Activated CD4-positive, alpha-beta T cell treated with anti-CD3 and anti-CD28 coated beads, Interleukin-2, Interleukin-6, amounts not matched to agents 100 ng/mL and 50 ng/mL, durations not matched to agents 16 hours and 8 hours (primary cell): ENCODE measurements at regions not wholly inside any gene's neighbourhood (a gene's known extent, or its start where the extent isn't known, plus 50 kb on each side); places are given as distances from the start of the nearest gene placed in this dataset.

Experiments
- DNase-seq: peaks from one replicate; pipeline ENCODE4 v3.0.0-alpha.2; 2020

DNA sequence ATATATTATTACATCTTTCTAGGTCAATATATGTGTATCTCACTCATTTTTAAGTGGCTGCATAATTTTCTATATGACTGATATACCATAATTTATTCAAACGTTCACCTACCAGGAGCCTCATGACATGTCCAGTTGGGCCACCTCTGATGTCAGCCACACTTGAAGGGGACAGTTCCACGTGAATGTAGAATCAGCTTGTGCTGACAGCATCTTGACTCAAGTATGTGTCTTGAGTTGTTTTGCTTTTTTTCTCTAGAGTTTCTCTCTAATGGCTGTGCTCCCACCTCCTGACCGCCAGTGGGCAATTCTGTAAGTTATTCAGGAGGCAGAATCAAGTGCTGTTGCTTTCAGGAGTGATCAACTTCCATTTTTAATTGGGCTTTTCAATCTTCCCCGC lies 237.9 kb downstream of the NFKBIZ start:
- DNase-seq = no peak

GRCh38 chr3:102089239-102089638 lies 239.9 kb downstream of the NFKBIZ start:
- DNase-seq = no peak

- no peak for DNase-seq
Observed at GRCh38 chr3:102089904-102090720, 240.8 kb downstream of the NFKBIZ start.

DNA sequence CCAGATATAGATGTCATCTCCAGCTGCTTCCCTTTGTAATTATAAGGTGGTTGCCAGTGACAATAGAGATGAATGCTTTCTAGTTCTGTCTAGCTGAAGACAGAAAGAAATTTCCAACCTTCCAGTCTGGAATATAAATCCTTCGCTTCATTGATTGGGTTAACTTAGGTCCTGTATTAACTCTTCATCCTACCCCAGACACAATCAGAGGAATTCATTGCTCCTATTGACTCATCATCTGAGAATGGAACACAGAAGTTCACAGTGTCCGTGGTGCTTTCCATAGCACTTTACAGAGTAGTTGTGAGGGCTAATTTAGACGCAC lies 241.4 kb downstream of the NFKBIZ start:
- DNase-seq = no peak

GRCh38 chr3:102091358-102091757 lies 242.0 kb downstream of the NFKBIZ start:
- DNase-seq = no peak

DNA sequence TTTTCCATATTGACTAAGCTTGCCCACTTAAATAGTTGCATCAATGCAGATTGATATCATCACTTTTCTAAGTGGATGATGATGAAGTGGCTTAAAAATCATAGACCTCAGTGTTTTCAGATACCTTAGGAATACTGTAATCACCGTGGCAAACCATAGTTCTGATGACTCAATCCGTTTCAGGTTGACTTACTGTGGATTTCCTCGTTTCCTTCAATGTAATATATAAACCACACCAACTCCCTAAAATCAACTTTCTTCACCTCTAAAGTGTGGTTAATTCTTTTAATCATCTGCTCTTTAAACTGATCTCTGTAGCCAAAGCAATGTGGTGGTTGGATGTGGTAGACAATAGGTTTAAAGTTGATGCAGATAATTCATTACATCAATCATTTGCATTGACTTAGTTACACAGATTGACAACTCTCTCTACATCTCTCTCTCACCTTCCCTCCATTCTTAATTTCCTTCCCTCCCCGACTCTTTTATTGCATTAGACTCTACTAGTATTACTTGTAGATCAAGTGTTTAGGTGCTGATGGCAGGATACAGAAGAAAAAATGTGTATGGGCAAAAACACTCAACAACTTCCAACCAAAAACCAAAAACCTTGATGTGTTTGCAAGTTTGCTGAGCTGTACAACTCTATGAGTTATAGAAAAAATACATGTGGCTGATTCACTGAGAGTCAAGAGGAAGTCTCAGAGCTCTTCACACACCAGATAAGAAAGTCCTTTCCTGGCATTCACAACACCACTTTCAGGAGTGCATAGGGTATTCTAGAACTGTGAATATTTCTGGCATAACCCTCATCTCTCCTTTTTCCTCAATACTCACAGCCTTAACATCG lies 243.5 kb downstream of the NFKBIZ start:
- DNase-seq = peak; percentile 88

DNA sequence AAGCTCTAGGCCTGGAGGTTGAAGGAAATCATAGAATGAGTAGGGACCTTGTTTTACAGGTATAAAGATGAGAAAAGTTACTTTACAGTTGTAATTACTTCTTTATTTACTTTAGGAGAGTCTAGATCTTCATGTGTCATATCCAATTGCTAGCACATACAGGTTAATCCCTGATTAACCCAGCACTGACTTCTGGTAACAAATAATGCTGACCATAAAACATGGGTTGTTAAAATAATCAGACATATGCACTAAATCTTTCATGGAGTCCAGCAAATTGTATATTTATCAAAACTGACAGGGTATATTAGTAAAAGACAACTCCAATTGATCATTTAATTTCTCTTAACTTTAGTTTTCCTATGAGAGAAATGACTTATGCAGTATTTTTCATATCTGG lies 245.2 kb downstream of the NFKBIZ start:
- no peak for DNase-seq

DNA sequence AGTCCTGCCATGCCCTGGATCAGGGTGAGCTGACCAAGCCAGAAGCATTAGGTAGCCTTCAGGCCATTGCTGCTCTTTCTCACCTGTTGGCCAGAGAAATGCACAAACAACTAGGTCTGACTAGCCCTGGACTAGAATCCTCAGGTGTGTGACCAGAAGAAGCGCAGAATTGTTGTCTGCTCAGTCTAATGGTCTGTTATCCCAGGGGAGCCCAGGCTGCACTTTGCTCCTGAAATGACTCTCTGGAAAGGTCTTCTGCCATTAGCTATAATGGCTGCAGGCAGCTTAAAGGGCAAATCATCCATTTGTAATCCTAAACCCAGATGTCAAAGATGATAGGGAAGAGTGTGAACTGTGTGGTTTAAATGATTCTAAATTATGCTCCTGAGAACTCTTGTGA lies 246.1 kb downstream of the NFKBIZ start:
- DNase-seq = no peak

DNA sequence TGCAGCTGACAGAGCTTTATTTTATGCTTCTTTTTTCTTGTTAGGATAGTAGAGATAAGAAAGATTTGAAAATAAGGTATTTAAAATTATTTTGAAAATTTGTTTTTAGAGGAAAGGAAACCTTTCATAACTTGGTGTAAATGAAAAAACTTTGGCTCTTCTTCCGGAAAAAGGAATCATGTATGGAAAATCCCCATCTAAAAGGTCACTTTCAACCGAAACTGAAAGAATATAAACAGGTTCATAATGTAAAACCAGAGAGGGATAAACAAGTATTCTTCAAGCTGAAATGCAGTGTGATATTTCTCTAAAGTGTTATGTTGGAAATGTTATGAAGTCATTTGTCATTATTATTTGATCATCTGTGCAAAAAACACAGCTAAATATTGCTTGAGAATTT lies 246.8 kb downstream of the NFKBIZ start:
- no peak for DNase-seq

GRCh38 chr3:102098130-102098885 lies 249.0 kb downstream of the NFKBIZ start:
- no peak for DNase-seq

- DNase-seq = no peak
Observed at GRCh38 chr3:102099913-102100312, 250.6 kb downstream of the NFKBIZ start.

DNA sequence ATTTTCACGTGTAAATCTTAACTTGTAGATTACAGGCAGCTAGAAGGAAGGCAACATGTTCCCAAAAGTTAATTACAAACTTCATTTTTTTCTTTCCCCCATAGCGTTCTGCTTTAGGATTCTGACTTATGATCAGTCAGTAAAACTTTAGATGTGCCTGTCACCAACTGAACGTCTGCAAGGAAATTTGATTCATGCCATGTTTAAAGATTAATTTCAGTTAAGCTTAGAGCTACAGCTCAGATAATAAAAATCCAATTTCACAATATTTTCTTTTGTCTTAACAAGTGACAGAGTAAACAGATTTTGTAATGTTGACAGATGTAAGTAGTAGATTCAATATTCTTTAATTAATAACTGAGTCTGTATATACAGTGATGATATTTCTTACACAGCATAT lies 253.1 kb downstream of the NFKBIZ start:
- DNase-seq = no peak

DNA sequence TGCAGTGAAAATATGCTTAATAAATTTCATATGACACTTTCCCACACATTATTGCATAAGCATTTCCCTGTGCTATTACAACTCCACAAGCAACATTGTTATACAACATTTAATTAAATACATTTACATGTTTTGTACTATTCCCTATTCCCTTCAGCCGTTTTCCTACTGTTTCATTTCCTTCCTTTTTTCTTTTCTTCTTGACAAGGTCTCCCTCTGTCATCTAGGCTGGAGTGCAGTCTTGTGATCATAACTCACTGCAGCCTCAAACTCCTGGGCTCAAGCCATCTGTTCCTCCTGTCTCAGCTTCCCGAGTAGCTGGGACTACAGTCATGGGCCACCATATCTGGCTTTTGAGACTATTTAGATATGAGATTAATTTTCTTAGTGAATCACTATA lies 254.7 kb downstream of the NFKBIZ start:
- DNase-seq = no peak

GRCh38 chr3:102105193-102105592 lies 255.9 kb downstream of the NFKBIZ start:
- DNase-seq = no peak

DNA sequence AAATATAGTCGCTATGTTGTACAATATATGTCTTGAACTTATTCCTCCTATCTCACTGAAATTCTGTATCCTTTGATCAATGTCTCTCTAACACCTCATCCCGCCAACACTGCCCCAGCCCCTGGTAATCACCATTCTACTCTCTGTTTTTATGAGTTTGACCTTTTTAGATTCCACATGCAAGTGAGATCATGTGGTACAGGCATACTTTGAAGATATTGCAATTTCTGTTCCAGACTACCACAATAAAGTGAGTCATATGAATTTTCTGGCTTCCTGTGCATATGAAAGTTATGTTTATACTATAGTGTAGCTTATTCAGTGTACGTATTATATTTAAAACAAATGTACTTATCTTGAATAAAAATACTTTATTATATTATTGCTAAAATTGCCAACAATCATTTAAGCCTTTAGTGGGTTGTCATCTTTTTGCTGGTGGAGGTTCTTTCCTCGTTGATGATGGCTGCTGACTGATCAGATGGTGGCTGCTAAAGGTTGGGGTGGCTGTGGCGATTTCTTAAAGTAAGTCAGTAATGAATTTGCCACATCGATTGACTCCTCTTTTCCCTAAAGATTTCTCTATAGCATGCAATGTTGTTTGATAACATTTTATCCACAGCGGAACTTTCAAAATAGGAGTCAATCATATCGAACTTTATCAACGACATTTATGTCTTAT lies 257.2 kb downstream of the NFKBIZ start:
- DNase-seq = no peak

- no peak for DNase-seq
Observed at GRCh38 chr3:102112704-102113230, 263.5 kb downstream of the NFKBIZ start.

DNA sequence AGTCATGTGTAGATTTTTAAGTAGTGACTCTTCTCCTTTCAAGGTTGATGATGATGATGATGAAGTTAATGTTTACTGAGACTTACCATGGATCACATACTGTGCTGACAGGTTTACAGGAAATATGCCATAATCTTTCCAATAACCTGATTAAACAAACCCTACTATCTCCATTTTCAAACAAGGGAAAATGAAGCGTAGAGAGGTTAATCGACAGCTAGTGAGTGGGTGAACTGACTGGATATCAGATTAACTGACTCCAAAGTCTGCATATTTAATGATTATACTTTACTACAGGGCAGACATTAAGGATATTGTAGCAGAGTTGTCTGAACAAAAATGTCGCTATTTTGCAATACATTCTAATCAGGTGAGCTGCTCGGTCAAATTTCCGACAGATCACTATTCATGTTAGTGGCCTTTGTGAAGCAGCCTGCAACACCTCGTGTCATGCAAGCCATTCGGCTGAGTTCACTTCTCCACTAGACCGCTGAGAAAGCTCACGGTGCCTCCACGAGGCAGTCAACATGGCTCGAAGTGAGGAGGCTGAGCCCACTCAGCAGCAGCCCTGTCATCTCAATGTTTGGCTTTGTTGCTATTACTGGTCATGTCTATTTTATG lies 264.2 kb downstream of the NFKBIZ start:
- no peak for DNase-seq

GRCh38 chr3:102114264-102114979 lies 265.1 kb downstream of the NFKBIZ start:
- peak; percentile 37 for DNase-seq

- no peak for DNase-seq
Observed at GRCh38 chr3:102122527-102122926, 273.2 kb downstream of the NFKBIZ start.

DNA sequence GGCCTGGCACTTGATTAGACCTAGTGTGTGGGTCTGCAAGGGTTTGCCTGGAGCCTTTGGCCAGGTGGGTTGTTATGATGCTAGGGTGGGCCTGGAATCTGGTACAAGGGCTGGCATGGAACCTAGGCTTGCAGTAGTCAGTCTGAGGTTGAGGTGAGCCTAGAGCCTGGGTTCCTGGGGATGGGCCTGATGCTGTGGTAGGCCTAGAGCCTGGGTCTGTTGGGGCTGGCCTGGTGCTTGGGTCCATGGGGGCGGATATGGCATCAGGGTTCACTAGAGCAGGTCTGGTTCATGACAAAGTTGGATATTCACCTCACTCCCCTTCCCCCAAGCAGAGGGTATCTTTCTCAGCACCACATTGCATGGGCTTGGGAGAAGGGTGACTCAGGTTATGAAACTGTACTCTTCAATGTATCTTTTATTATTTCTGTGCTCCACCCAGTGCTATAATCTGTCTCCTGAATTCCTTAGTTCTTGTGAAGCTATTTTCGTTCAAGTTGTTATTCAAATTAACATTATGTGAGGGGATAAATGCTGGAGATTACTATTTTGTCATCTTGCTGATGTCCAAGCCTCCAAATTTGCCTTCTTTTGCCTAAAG lies 274.4 kb downstream of the NFKBIZ start:
- no peak for DNase-seq

DNA sequence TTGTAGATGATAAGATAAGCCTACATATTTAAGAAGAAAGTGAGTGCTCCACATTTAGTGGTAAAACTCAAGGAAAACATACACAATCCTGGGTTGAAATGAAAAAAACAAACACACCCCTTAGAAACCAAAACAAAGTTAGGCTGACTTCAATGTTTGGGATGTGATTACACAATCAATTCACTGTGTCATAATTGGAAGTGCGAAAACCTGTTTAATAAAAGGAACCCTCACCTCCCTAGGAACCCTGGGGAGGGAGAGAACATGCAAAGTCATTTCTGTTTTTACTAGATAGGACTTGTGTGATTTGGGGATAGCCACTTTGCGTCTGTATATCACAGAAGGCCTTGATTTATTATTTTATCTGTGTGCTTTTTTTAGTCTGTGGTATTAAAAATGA lies 275.0 kb downstream of the NFKBIZ start:
- no peak for DNase-seq
